Left lung (tissue), 4 donors: ENCODE measurements at regions not wholly inside any gene's neighbourhood (a gene's known extent, or its start where the extent isn't known, plus 50 kb on each side); places are given as distances from the start of the nearest gene placed in this dataset.

ENCODE experiments used
- ATAC-seq: fragments of 200-7000 bp; cut with Tn5 transposase; one replicate; pipeline ENCODE4 v1.9.1; 2020; ENCODE audit warnings: moderate library complexity
- DNase-seq, 4 donors: peaks; one replicate each; pipeline ENCODE4 v3.0.0-alpha.2; 2013 to 2020
- H3K27ac ChIP-seq, 2 donors: fragments of 200-600 bp; sonication (generic) in 1 of 2; one replicate each; pipeline versions ENCODE4 v1.5.0 to v1.8.0; 2020 to 2021
- H3K27me3 ChIP-seq, 2 donors: fragments of 200-600 bp; sonication (generic) in 1 of 2; one replicate each; pipeline versions ENCODE4 v1.5.0 to v1.8.0; 2020 to 2021
- H3K36me3 ChIP-seq, 2 donors: fragments of 200-600 bp; sonication (generic) in 1 of 2; one replicate each; pipeline versions ENCODE4 v1.5.0 to v1.8.0; 2020 to 2021
- H3K4me1 ChIP-seq, 2 donors: fragments of 200-600 bp; one replicate each; pipeline ENCODE4 v1.8.0; 2021
- H3K4me3 ChIP-seq, 2 donors: fragments of 200-600 bp; sonication (generic) in 1 of 2; one replicate each; pipeline versions ENCODE4 v1.5.0 to v1.8.0; 2020 to 2021; ENCODE audit warnings: mild to moderate bottlenecking in 1 of 2
- H3K9me3 ChIP-seq, 2 donors: fragments of 200-600 bp; sonication (generic) in 1 of 2; one replicate each; pipeline versions ENCODE4 v1.5.0 to v1.8.0; 2020 to 2021
- CTCF ChIP-seq, 2 donors: fragments of 200-600 bp; sonication (generic) in 1 of 2; IDR thresholded peaks; one replicate each; pipeline versions ENCODE4 v1.5.0 to v1.8.0; 2021; ENCODE audit warnings: antibody characterized with exemption in 2 of 2
- intact Hi-C, 2 donors: fragments of 100-400 bp; cut with DNase I; formaldehyde crosslinking; loops; one replicate each; pipeline versions ENCODE4 v1.11.2 to v1.14.2; 2022
- donor health status: DM: no; HTN: yes; CAD: no.
- donor health status: DM: no; HTN: no; CAD: no.

DNA sequence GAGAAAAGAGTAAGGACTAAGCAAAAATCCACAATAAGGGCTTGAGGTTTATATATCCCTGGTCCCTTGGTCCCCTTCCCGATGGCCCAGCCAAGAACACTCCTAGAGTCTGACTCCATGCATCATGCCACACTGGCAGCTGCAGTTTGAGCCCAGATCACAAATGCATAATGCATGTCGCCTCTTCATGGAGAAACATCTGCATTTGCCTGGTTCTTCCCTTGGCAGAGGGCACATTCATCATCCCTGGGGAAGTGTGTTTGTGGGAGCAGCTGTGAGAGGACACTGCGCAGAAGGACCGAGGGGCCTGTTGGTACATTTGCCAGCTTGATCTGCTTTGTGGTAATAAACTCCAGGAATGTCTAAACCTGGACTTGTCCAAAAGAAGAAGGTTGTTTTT lies 731.8 kb downstream of the FGF9 start:
- Histone ChIP-seq H3K4me3 (no peak overlapping the region), H3K27ac (no peak overlapping the region), H3K4me1 (no peaks in the 10 kb centered on the region), H3K9me3 (no peaks in the 10 kb centered on the region), H3K36me3 (no peaks in the 10 kb centered on the region), H3K27me3 (no peaks in the 10 kb centered on the region)
- no peak for ATAC-seq
- no peak for TF ChIP-seq CTCF (IDR thresholded peaks at IDR 0.05)
- intact Hi-C loops, result no loop called here
- DNase-seq, result no peak

- intact Hi-C loops, result no loop called here
- Histone ChIP-seq H3K4me3 (no peak overlapping the region), H3K9me3 (no peaks in the 10 kb centered on the region), H3K27ac (no peak overlapping the region), H3K27me3 (no peaks in the 10 kb centered on the region), H3K36me3 (no peaks in the 10 kb centered on the region), H3K4me1 (no peaks in the 10 kb centered on the region)
- no peak for DNase-seq
- no peak for TF ChIP-seq CTCF (IDR thresholded peaks at IDR 0.05)
- no peak for ATAC-seq
Measured at GRCh38 chr13:22403144-22403543, 732.3 kb downstream of the FGF9 start.

DNA sequence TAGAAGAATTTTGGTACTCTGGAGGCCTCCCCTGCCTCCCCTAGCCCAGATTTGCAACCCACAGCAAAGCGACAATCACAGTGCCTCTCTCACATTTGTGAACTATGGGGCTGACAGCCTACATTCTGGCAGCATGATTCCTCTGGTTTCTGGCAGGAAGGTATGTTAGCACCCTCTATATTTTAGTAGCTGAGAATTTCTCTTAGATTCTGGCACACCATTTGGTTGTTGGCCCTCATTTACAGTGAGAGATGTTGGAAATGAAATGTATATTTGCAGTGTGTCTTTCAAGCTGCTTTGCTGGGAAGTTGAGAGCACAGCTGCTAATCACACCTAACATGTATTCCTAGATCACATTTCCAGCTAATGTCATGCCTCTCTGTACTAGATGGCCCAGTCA lies 735.0 kb downstream of the FGF9 start:
- no peak for TF ChIP-seq CTCF (IDR thresholded peaks at IDR 0.05)
- Histone ChIP-seq H3K4me3 (no peak overlapping the region), H3K36me3 (no peaks in the 10 kb centered on the region), H3K9me3 (peaks cover 0 to 7% of the 10 kb centered on the region in 2 donors), H3K27me3 (no peaks in the 10 kb centered on the region), H3K27ac (no peak overlapping the region), H3K4me1 (no peaks in the 10 kb centered on the region)
- ATAC-seq (no peak), DNase-seq (no peak)
- intact Hi-C loops, result no loop called here

DNA sequence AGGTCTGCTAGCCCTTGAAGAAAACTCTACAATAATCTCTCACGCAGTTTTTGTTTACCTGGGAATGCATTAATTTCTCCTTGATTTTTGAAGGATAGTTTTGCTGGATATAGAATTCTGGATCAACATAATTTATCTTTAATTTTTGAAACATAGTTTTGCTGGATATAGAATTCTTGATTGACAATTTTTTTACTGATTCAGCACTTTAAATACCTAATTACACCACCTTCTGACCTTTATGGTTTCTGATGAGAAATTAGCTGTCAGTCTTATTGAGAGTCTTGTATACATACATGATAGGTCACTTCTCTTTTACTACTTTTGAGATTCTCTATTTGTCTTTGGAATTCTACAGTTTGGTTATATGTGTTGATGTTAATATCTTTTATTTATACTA lies 741.6 kb downstream of the FGF9 start:
- TF ChIP-seq CTCF (IDR thresholded peaks at IDR 0.05), result no peak
- Histone ChIP-seq H3K4me1 (no peaks in the 10 kb centered on the region), H3K4me3 (no peak overlapping the region), H3K27ac (no peak overlapping the region), H3K27me3 (no peaks in the 10 kb centered on the region), H3K36me3 (no peaks in the 10 kb centered on the region), H3K9me3 (peaks cover 0 to 43% of the 10 kb centered on the region in 2 donors)
- DNase-seq (no peak), ATAC-seq (no peak)
- intact Hi-C loops, result no loop called here

- DNase-seq, result no peak
- Histone ChIP-seq H3K27me3 (no peaks in the 10 kb centered on the region), H3K27ac (no peak overlapping the region), H3K36me3 (no peaks in the 10 kb centered on the region), H3K9me3 (no peaks in the 10 kb centered on the region), H3K4me3 (no peak overlapping the region), H3K4me1 (no peaks in the 10 kb centered on the region)
- intact Hi-C loops, result no loop called here
- ATAC-seq, result no peak
- TF ChIP-seq CTCF (IDR thresholded peaks at IDR 0.05), result no peak
Measured at GRCh38 chr13:22422023-22422422, 751.1 kb downstream of the FGF9 start.
